Stimulated activated CD4-positive, alpha-beta T cell treated with anti-CD3 and anti-CD28 coated beads, Interleukin-4, amount 100 ng/mL, for 24 hours (primary cell): ENCODE measurements at regions not wholly inside any gene's neighbourhood (a gene's known extent, or its start where the extent isn't known, plus 50 kb on each side); places are given as distances from the start of the nearest gene placed in this dataset.

Experiments used
- DNase-seq: peaks from one replicate; pipeline ENCODE4 v3.0.0-alpha.2; 2020

GRCh38 chr9:73682789-73683188 lies 531.1 kb downstream of the ANXA1 start:
- DNase-seq, result no peak

GRCh38 chr9:73683862-73684591 lies 532.4 kb downstream of the ANXA1 start:
- no peak for DNase-seq

GRCh38 chr9:73684601-73685000 lies 532.9 kb downstream of the ANXA1 start:
- no peak for DNase-seq

GRCh38 chr9:73685786-73686185 lies 534.1 kb downstream of the ANXA1 start:
- DNase-seq, result no peak

- DNase-seq, result no peak
Measured at GRCh38 chr9:73689051-73689870, 537.6 kb downstream of the ANXA1 start.

- no peak for DNase-seq
Measured at GRCh38 chr9:73701415-73702057, 549.9 kb downstream of the ANXA1 start.

- DNase-seq, result no peak
Measured at GRCh38 chr9:73714294-73714693, 562.6 kb downstream of the ANXA1 start.

- no peak for DNase-seq
Measured at GRCh38 chr9:73715591-73715990, 563.9 kb downstream of the ANXA1 start.

GRCh38 chr9:73719660-73720059 lies 568.0 kb downstream of the ANXA1 start:
- DNase-seq, result no peak

- no peak for DNase-seq
Measured at GRCh38 chr9:73720601-73721000, 568.9 kb downstream of the ANXA1 start.

- DNase-seq, result no peak
Measured at GRCh38 chr9:73736270-73736669, 584.6 kb downstream of the ANXA1 start.

GRCh38 chr9:73738741-73739530 lies 587.3 kb downstream of the ANXA1 start:
- no peak for DNase-seq

- DNase-seq, result no peak
Measured at GRCh38 chr9:73741316-73741715, 589.7 kb downstream of the ANXA1 start.

- DNase-seq, result no peak
Measured at GRCh38 chr9:73742412-73742811, 590.7 kb downstream of the ANXA1 start.

- DNase-seq, result no peak
Measured at GRCh38 chr9:73743826-73744225, 592.2 kb downstream of the ANXA1 start.

- no peak for DNase-seq
Measured at GRCh38 chr9:73745598-73745997, 593.9 kb downstream of the ANXA1 start.

- DNase-seq, result no peak
Measured at GRCh38 chr9:73753171-73753570, 601.5 kb downstream of the ANXA1 start.

GRCh38 chr9:73761905-73762304 lies 610.2 kb downstream of the ANXA1 start:
- DNase-seq, result no peak

GRCh38 chr9:73773896-73774295 lies 622.2 kb downstream of the ANXA1 start:
- no peak for DNase-seq

- no peak for DNase-seq
Measured at GRCh38 chr9:73775757-73776156, 624.1 kb downstream of the ANXA1 start.

- DNase-seq, result no peak
Measured at GRCh38 chr9:73780916-73781315, 629.3 kb downstream of the ANXA1 start.

GRCh38 chr9:73782166-73782565 lies 630.5 kb downstream of the ANXA1 start:
- DNase-seq, result no peak

- no peak for DNase-seq
Measured at GRCh38 chr9:73799446-73799845, 647.8 kb downstream of the ANXA1 start.
